Panc1 (cell line): ENCODE measurements at regions not wholly inside any gene's neighbourhood (a gene's known extent, or its start where the extent isn't known, plus 50 kb on each side); places are given as distances from the start of the nearest gene placed in this dataset.

Experiments used
- ATAC-seq: fragments of 200-7000 bp; cut with Tn5 transposase; 2 replicates; pipeline ENCODE4 v1.9.1; 2020; ENCODE audit warnings: mild to moderate bottlenecking, moderate library complexity
- BruUV-seq: library from RNA; stranded (reverse); fragments of 400-500 nt; replicated peaks from 2 replicates; lab custom pipeline; 2021; lab: Mats Ljungman, UMichigan
- CTCF ChIA-PET: fragments of 300-600 bp; sonication (Branson Sonifier 250); formaldehyde crosslinking; loops from one replicate; lab custom pipeline; 2022; ENCODE audit warnings: antibody characterized with exemption; lab: Charles Lee
- POLR2A ChIA-PET: fragments of 300-600 bp; sonication (Branson Sonifier 250); formaldehyde crosslinking; loops from one replicate; lab custom pipeline; 2022; ENCODE audit warnings: antibody characterized with exemption; lab: Charles Lee
- DNase-seq: peaks from one replicate; pipeline ENCODE4 v3.0.0-alpha.2; 2010; ENCODE audit warnings: low read depth, low spot score
- H3K27ac ChIP-seq: 2 replicates; pipeline ENCODE4 v1.5.1; 2011; ENCODE audit warnings: mild to moderate bottlenecking, low read length, inconsistent platforms
- H3K27me3 ChIP-seq: fragments of 200-500 bp; sonication (Bioruptor generic); 2 replicates; pipeline ENCODE4 v1.6.0; 2014; ENCODE audit warnings: low read length, inconsistent platforms; ENCODE audit not compliant: control insufficient read depth, insufficient read depth
- H3K36me3 ChIP-seq: fragments of 200-500 bp; sonication (Bioruptor generic); 2 replicates; pipeline ENCODE4 v1.5.1; 2014; ENCODE audit warnings: inconsistent platforms, mild to moderate bottlenecking, low read length, moderate library complexity; ENCODE audit not compliant: control insufficient read depth, insufficient read depth
- H3K4me1 ChIP-seq: 2 replicates; pipeline ENCODE4 v1.5.1; 2011; ENCODE audit warnings: inconsistent platforms, mild to moderate bottlenecking, low read length, moderate library complexity; ENCODE audit not compliant: control insufficient read depth, insufficient read depth
- H3K4me3 ChIP-seq, 2 experiments: 2 replicates each; pipeline ENCODE4 v1.5.1; 2011 to 2012; ENCODE audit warnings: low read depth in 2 of 2, low read length in 2 of 2, mild to moderate bottlenecking in 2 of 2, inconsistent platforms in 1 of 2, moderate library complexity in 1 of 2
- H3K9me3 ChIP-seq: fragments of 200-500 bp; sonication (Bioruptor generic); 2 replicates; pipeline ENCODE4 v1.5.1; 2014; ENCODE audit warnings: low read depth, mild to moderate bottlenecking, inconsistent platforms, low read length, moderate library complexity; ENCODE audit not compliant: control insufficient read depth, insufficient read depth
- CTCF ChIP-seq: fragments of 450-650 bp; IDR thresholded peaks from 2 replicates; pipeline ENCODE4 v1.5.1; 2017; ENCODE audit warnings: mild to moderate bottlenecking
- POLR2AphosphoS5 ChIP-seq: IDR thresholded peaks from 2 replicates; pipeline ENCODE4 v1.6.1; 2012; ENCODE audit warnings: mild to moderate bottlenecking, low read depth, low read length, moderate library complexity
- REST ChIP-seq, 2 experiments: IDR thresholded peaks; 2 replicates each; pipeline ENCODE4 v1.6.1; 2011 to 2012; ENCODE audit warnings: low read depth in 2 of 2, control low read depth in 1 of 2, low read length in 1 of 2, mild to moderate bottlenecking in 1 of 2, moderate library complexity in 1 of 2; ENCODE audit not compliant: insufficient read depth in 1 of 2
- SIN3A ChIP-seq: IDR thresholded peaks from 2 replicates; pipeline ENCODE4 v1.6.1; 2012; ENCODE audit warnings: low read depth, mild to moderate bottlenecking, low read length, moderate library complexity, borderline replicate concordance; ENCODE audit not compliant: insufficient read depth
- TCF7L2 ChIP-seq: IDR thresholded peaks from 2 replicates; pipeline ENCODE4 v1.6.1; 2011; ENCODE audit warnings: mild to moderate bottlenecking, low read depth, low read length, inconsistent platforms
- in situ Hi-C: cut with HindIII; loops from 2 replicates; pipeline ENCODE4 v1.10.0; 2016; ENCODE audit warnings: low sequenced_read_pairs, low pct_unique_long_range_greater_than_20kb
- intact Hi-C: fragments of 100-400 bp; cut with micrococcal nuclease; formaldehyde crosslinking; loops from one replicate; pipeline ENCODE4 v1.10.0; 2022; ENCODE audit not compliant: unreplicated experiment

GRCh38 chr18:32549248-32550110 is 78.8 kb upstream of the GAREM1 start:
- ATAC-seq (peak; percentile 85), DNase-seq (no peak)
- in situ Hi-C loops, result no loop called here
- Histone ChIP-seq H3K36me3 (no peaks in the 10 kb centered on the region), H3K9me3 (no peaks in the 10 kb centered on the region), H3K4me1 (no peaks in the 10 kb centered on the region), H3K27me3 (no peaks in the 10 kb centered on the region), H3K27ac (no peak overlapping the region), H3K4me3 (no peak overlapping the region)
- ChIA-PET POLR2A (no interaction called here), CTCF (interaction anchor here (0.6 to 1.7 kb wide), 6 partner anchors 75 to 391 kb away, joined by 3 to 11 read pairs (median 4); partner anchors contain the start of gene GAREM1)
- BruUV-seq, result no TSS peak
- intact Hi-C loops, result loop anchor here (5.0 kb wide), 1 partner anchor 277 kb away; no protein-coding TSS in a partner anchor
- peak; percentile 77 for TF ChIP-seq CTCF
- TF ChIP-seq REST (IDR thresholded peaks at IDR 0.05; ENCODE audit: insufficient read depth in 1 of 2, low read depth in 2 of 2, low read length in 1 of 2), result no peak

GRCh38 chr18:32548688-32549087 is 78.0 kb upstream of the GAREM1 start:
- CTCF ChIA-PET, result interaction anchor here (0.6 to 1.7 kb wide), 3 partner anchors 264 to 390 kb away, joined by 3 to 11 read pairs (median 7); no protein-coding TSS in a partner anchor
- in situ Hi-C loops, result no loop called here
- Histone ChIP-seq H3K9me3 (no peaks in the 10 kb centered on the region), H3K27me3 (no peaks in the 10 kb centered on the region), H3K36me3 (no peaks in the 10 kb centered on the region), H3K27ac (no peak overlapping the region), H3K4me1 (no peaks in the 10 kb centered on the region), H3K4me3 (no peak overlapping the region)
- DNase-seq, result no peak
- TF ChIP-seq REST (IDR thresholded peaks at IDR 0.05; ENCODE audit: insufficient read depth in 1 of 2, low read depth in 2 of 2, low read length in 1 of 2) (no peak), POLR2AphosphoS5 (no peak), CTCF (no peak), TCF7L2 (no peak), SIN3A (no peak)
- POLR2A ChIA-PET, result no interaction called here
- no TSS peak for BruUV-seq
- no peak for ATAC-seq
- intact Hi-C loops, result no loop called here
